Aorta (tissue), 5 donors: ENCODE measurements at regions not wholly inside any gene's neighbourhood (a gene's known extent, or its start where the extent isn't known, plus 50 kb on each side); places are given as distances from the start of the nearest gene placed in this dataset.

Experiments used
- ATAC-seq: fragments of 200-7000 bp; cut with Tn5 transposase; one replicate; pipeline ENCODE4 v1.9.1; 2022; ENCODE audit warnings: moderate library complexity; ENCODE audit not compliant: low FRiP score
- DNase-seq, 2 donors: peaks; one replicate each; pipeline ENCODE4 v3.0.0-alpha.2; 2020
- H3K27ac ChIP-seq, 2 donors: one replicate each; pipeline ENCODE4 v1.5.1; 2013; ENCODE audit warnings: low read length in 2 of 2, mild to moderate bottlenecking in 2 of 2, moderate library complexity in 2 of 2, control low read depth in 1 of 2, inconsistent platforms in 1 of 2, low read depth in 1 of 2
- H3K27me3 ChIP-seq, 2 donors: one replicate each; pipeline ENCODE4 v1.6.1; 2013; ENCODE audit warnings: control low read depth in 1 of 2, low read length in 1 of 2, mild to moderate bottlenecking in 1 of 2, moderate library complexity in 1 of 2; ENCODE audit not compliant: insufficient read depth in 2 of 2, control insufficient read depth in 1 of 2
- H3K36me3 ChIP-seq, 2 donors: one replicate each; pipeline ENCODE4 v1.6.1; 2013; ENCODE audit warnings: control low read depth in 1 of 2, low read length in 1 of 2, mild to moderate bottlenecking in 1 of 2; ENCODE audit not compliant: insufficient read depth in 2 of 2, control insufficient read depth in 1 of 2
- H3K4me1 ChIP-seq, 2 donors: one replicate each; pipeline ENCODE4 v1.6.1; 2013; ENCODE audit warnings: low read length in 2 of 2, control low read depth in 1 of 2, mild to moderate bottlenecking in 1 of 2, moderate library complexity in 1 of 2; ENCODE audit not compliant: insufficient read depth in 2 of 2, control insufficient read depth in 1 of 2
- H3K4me3 ChIP-seq, 2 donors: one replicate each; pipeline ENCODE4 v1.5.1; 2013; ENCODE audit warnings: low read length in 2 of 2, control low read depth in 1 of 2, mild to moderate bottlenecking in 1 of 2
- H3K9me3 ChIP-seq: one replicate; pipeline ENCODE4 v1.6.1; 2013; ENCODE audit warnings: mild to moderate bottlenecking, low read length; ENCODE audit not compliant: control insufficient read depth
- WGBS, 2 donors: extraction: QIAGEN DNeasy Blood & Tissue Kit; methylation state at CpG; one replicate each; pipeline ENCODE4 v1.1.7; 2013; 5-methylcytosine and 5-hydroxymethylcytosine counted together
- intact Hi-C, 2 donors: fragments of 100-400 bp; cut with DNase I; formaldehyde crosslinking; loops; one replicate each; pipeline versions ENCODE4 v1.14.2 to v1.15.0; 2022
- donor health status: healthy with polysubstance abuse.
- donor health status: Bipolar disorder and iron deficiency.
- donor health status: DM: no; HTN: no; CAD: no.
- donor health status: DM: no; HTN: no; CAD: no.
- donor health status: DM: yes; HTN: yes; CAD: no.

DNA sequence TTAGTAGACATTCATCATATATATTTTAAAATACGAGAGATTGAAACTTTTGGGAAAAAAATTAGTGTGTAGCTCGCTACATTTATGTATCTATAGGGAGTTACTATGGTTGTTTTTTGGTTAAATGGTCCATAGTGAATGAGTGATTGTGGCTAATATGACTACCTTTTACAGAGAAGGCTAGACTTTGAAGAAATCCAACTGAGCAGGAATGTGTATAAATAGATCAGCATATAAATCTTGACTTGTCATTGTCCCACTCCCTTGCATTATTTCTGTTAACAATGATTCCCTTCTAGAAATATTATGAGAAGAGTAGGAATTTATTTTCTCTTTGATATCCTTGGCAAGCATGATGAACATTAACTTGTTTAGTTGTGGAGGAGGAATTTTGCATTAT lies 737.8 kb upstream of the MAP3K7 start:
- H3K4me1 ChIP-seq, result no peaks in the 10 kb centered on the region
- DNase-seq (no peak), ATAC-seq (no peak)
- H3K27me3 ChIP-seq, result no peaks in the 10 kb centered on the region
- no peaks in the 10 kb centered on the region for H3K36me3 ChIP-seq
- WGBS, 2 donors, result 38 to 57% methylated on average over 2 of the region's 2 CpGs
- H3K27ac ChIP-seq, result no peak overlapping the region
- intact Hi-C loops, result no loop called here
- no peak overlapping the region for H3K4me3 ChIP-seq
- H3K9me3 ChIP-seq, result no peaks in the 10 kb centered on the region

DNA sequence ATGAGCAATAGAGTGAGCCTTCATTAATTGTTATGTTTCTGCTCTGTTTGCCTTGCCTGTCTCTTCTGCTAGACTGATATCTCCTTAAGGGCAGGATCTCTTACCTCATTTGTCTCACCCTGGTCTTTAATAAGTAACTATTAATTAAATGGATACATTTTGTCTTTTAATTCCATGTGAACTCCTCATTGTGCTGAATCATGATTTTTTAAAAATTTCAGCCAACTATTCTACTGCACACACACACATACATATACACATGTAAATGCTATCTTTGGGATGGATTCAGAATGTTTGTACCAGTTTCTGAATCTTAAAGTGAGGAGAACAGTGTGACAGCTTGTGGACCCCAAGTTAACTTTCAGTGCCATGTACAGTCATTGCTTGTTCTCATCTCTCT lies 731.1 kb upstream of the MAP3K7 start:
- intact Hi-C loops, result no loop called here
- DNase-seq, result no peak
- no peaks in the 10 kb centered on the region for H3K9me3 ChIP-seq

GRCh38 chr6:91317247-91317835 lies 730.5 kb upstream of the MAP3K7 start:
- no peak overlapping the region for H3K27ac ChIP-seq
- no peaks in the 10 kb centered on the region for H3K9me3 ChIP-seq
- ATAC-seq (no peak), DNase-seq (no peak)
- WGBS, 2 donors, result 65% methylated on average over 2 of the region's 2 CpGs
- H3K4me1 ChIP-seq, result no peaks in the 10 kb centered on the region
- H3K36me3 ChIP-seq, result no peaks in the 10 kb centered on the region
- intact Hi-C loops, result no loop called here
- H3K27me3 ChIP-seq, result no peaks in the 10 kb centered on the region
- no peak overlapping the region for H3K4me3 ChIP-seq

More for the DNA sequence above, 731.1 kb upstream of the MAP3K7 start:
- Histone ChIP-seq H3K36me3 (no peaks in the 10 kb centered on the region), H3K27ac (no peak overlapping the region), H3K4me1 (no peaks in the 10 kb centered on the region), H3K4me3 (no peak overlapping the region), H3K27me3 (no peaks in the 10 kb centered on the region)
- ATAC-seq, result no peak

- DNase-seq, result no peak
- WGBS, 2 donors, result 59 to 70% methylated on average over 6 of the region's 6 CpGs
- Histone ChIP-seq H3K4me1 (no peaks in the 10 kb centered on the region), H3K9me3 (no peaks in the 10 kb centered on the region), H3K36me3 (no peaks in the 10 kb centered on the region), H3K4me3 (no peak overlapping the region), H3K27me3 (no peaks in the 10 kb centered on the region), H3K27ac (no peak overlapping the region)
- no peak for ATAC-seq
- intact Hi-C loops, result no loop called here
These were observed 723.3 kb upstream of the MAP3K7 start for GRCh38 chr6:91310178-91310577.

DNA sequence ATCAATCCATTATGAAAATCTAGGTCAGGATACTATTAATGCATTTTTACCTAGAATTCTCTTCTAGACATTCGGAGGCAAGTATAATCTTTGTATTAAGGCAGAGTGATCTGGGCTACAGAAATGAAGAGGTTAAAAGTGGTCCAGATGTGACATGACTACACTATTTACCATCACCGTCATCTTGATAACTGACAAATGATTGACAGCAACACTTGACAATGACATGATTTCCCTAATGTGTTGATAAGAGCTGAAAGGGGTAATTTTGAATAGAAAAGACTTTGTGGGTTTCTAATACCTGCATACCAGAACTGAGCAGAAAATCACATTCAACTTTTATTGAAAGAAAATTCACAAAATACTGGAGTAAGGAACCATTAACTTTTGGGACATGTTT lies 718.9 kb upstream of the MAP3K7 start:
- Histone ChIP-seq H3K4me1 (no peaks in the 10 kb centered on the region), H3K36me3 (no peaks in the 10 kb centered on the region), H3K9me3 (no peaks in the 10 kb centered on the region), H3K27ac (no peak overlapping the region), H3K27me3 (no peaks in the 10 kb centered on the region), H3K4me3 (no peak overlapping the region)
- intact Hi-C loops, result no loop called here
- 70 to 72% methylated on average over 2 of the region's 2 CpGs for WGBS, 2 donors
- DNase-seq (no peak), ATAC-seq (no peak)

DNA sequence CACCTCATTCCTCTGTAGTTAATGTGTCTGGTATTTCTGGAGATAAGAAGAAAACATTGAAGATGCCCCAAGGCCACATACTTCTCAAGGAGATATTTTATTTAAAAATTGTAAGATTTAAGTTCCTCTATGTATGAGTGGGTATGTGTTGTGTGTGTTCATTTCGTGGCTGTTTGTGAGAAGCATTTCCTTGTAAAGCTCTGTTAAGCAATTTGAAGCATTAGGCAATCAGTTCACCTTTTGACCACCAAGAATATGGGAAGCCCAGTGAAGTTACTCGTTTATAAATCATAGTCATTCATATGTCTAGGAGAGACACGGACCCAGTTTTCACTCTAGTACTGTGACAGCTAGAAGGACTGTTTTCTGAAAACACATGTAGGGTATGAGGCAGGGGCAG lies 717.6 kb upstream of the MAP3K7 start:
- no peak overlapping the region for H3K4me3 ChIP-seq
- no peaks in the 10 kb centered on the region for H3K36me3 ChIP-seq
- DNase-seq (no peak), ATAC-seq (no peak)
- no peaks in the 10 kb centered on the region for H3K27me3 ChIP-seq
- H3K9me3 ChIP-seq, result no peaks in the 10 kb centered on the region
- WGBS, 2 donors, result 49 to 61% methylated on average over 3 of the region's 3 CpGs
- no peaks in the 10 kb centered on the region for H3K4me1 ChIP-seq
- intact Hi-C loops, result no loop called here
- no peak overlapping the region for H3K27ac ChIP-seq

- 94 to 96% methylated on average over 12 of the region's 12 CpGs for WGBS, 2 donors
These were observed 716.5 kb upstream of the MAP3K7 start for GRCh38 chr6:91303326-91303725.

DNA sequence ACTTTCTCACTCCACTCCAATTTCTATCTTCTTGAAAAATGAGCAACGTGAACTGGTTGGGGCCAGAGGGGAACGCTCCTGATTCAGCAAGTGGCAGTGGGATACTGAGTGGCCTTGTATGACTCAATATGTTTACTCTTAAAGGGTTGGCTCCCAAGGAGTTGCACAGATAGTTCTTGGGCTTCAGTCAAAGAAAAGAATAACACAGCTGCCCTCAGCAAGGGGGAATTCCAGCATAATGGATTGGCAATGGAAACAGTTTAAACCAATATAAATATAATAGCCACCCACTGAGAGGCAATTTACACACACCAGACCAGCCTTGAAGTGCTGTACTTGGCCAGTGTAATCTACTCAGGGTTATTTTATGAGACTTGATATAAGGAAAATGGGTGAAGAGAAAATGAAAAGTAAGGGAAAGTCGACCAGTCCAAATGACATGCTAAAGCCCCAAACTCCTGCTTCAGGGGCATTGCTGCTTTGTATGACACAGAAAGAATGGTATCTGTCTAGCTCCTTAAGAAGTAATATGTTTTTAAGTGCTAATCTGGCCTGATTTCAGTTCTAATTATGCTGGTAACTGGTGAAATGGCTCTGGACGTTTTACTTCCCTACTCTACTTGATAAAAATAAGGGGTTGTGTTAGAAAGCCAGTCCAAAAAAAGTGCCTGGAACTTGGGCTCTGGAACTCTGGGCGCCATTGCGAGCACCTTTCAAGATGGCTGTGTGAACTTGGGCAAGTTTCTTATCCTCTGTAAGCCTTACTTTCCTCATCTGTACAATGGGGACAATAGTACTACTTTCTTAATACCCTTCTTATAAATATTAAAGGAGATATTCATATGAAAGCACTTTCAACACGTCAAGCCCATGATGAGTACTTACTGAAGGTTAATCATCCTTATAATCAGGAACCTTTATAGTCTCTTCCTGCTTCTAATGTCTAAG lies 712.9 kb upstream of the MAP3K7 start:
- no peak overlapping the region for H3K27ac ChIP-seq
- H3K9me3 ChIP-seq, result no peaks in the 10 kb centered on the region
- no peak for DNase-seq
- H3K4me3 ChIP-seq, result no peak overlapping the region
- no peak for ATAC-seq
- WGBS, 2 donors, result 34 to 37% methylated on average over 7 of the region's 7 CpGs
- no peaks in the 10 kb centered on the region for H3K4me1 ChIP-seq
- no peaks in the 10 kb centered on the region for H3K27me3 ChIP-seq
- intact Hi-C loops, result no loop called here
- H3K36me3 ChIP-seq, result no peaks in the 10 kb centered on the region

More at GRCh38 chr6:91303326-91303725, 716.5 kb upstream of the MAP3K7 start:
- no peaks in the 10 kb centered on the region for H3K36me3 ChIP-seq
- intact Hi-C loops, result no loop called here
- H3K27ac ChIP-seq, result no peak overlapping the region
- H3K9me3 ChIP-seq, result no peaks in the 10 kb centered on the region
- H3K27me3 ChIP-seq, result no peaks in the 10 kb centered on the region
- DNase-seq, result peak in 1 of 2 donors; percentile 63
- no peak for ATAC-seq
- no peaks in the 10 kb centered on the region for H3K4me1 ChIP-seq
- H3K4me3 ChIP-seq, result no peak overlapping the region
